ENCODE measurements at regions not wholly inside any gene's neighbourhood (a gene's known extent, or its start where the extent isn't known, plus 50 kb on each side); places are given as distances from the start of the nearest gene placed in this dataset.
"Not testable (repeated sequence)": the region's sequence is repeated elsewhere in the genome, so short reads cannot be mapped to it uniquely, and the experiment has no call there.

GRCh38 chr4:66929748-66930147 is 615.6 kb downstream of the CENPC start:
- no peak for DNase-seq (ENCODE audit: low read depth in 2 of 2)

GRCh38 chr4:66928881-66929280 is 616.4 kb downstream of the CENPC start:
- DNase-seq (ENCODE audit: low read depth in 2 of 2): not testable (repeated sequence)

- DNase-seq (ENCODE audit: low read depth in 2 of 2): no peak
Observed at GRCh38 chr4:66927937-66928336, 617.4 kb downstream of the CENPC start.

- no peak for DNase-seq (ENCODE audit: low read depth in 2 of 2)
Observed at GRCh38 chr4:66926687-66927086, 618.6 kb downstream of the CENPC start.

- no peak for DNase-seq (ENCODE audit: low read depth in 2 of 2)
Observed at GRCh38 chr4:66923081-66923865, 622.0 kb downstream of the CENPC start.

GRCh38 chr4:66921433-66921832 is 623.9 kb downstream of the CENPC start:
- DNase-seq (ENCODE audit: low read depth in 2 of 2): no peak

- no peak for DNase-seq (ENCODE audit: low read depth in 2 of 2)
Observed at GRCh38 chr4:66920514-66920913, 624.8 kb downstream of the CENPC start.

GRCh38 chr4:66911880-66912279 is 633.4 kb downstream of the CENPC start:
- no peak for DNase-seq (ENCODE audit: low read depth in 2 of 2)

- no peak for DNase-seq (ENCODE audit: low read depth in 2 of 2)
Observed at GRCh38 chr4:66906314-66906713, 639.0 kb downstream of the CENPC start.

GRCh38 chr4:66899422-66900065 is 645.8 kb downstream of the CENPC start:
- DNase-seq (ENCODE audit: low read depth in 2 of 2): no peak

- DNase-seq (ENCODE audit: low read depth in 2 of 2): no peak
Observed at GRCh38 chr4:66893807-66894206, 651.5 kb downstream of the CENPC start.

GRCh38 chr4:66887061-66887460 is 658.2 kb downstream of the CENPC start:
- DNase-seq (ENCODE audit: low read depth in 2 of 2): no peak

- no peak for DNase-seq (ENCODE audit: low read depth in 2 of 2)
Observed at GRCh38 chr4:66885501-66886165, 659.7 kb downstream of the CENPC start.

- no peak for DNase-seq (ENCODE audit: low read depth in 2 of 2)
Observed at GRCh38 chr4:66876946-66877345, 668.4 kb downstream of the CENPC start.

- no peak for DNase-seq (ENCODE audit: low read depth in 2 of 2)
Observed at GRCh38 chr4:66872661-66873060, 672.6 kb downstream of the CENPC start.

GRCh38 chr4:66863481-66863880 is 681.8 kb downstream of the CENPC start:
- DNase-seq (ENCODE audit: low read depth in 2 of 2): no peak

- DNase-seq (ENCODE audit: low read depth in 2 of 2): no peak
Observed at GRCh38 chr4:66855956-66856355, 689.3 kb downstream of the CENPC start.

- DNase-seq (ENCODE audit: low read depth in 2 of 2): no peak
Observed at GRCh38 chr4:66853845-66854244, 691.5 kb downstream of the CENPC start.

GRCh38 chr4:66852843-66853242 is 692.5 kb downstream of the CENPC start:
- DNase-seq (ENCODE audit: low read depth in 2 of 2): no peak

GRCh38 chr4:66849596-66849995 is 695.7 kb downstream of the CENPC start:
- no peak for DNase-seq (ENCODE audit: low read depth in 2 of 2)

- DNase-seq (ENCODE audit: low read depth in 2 of 2): no peak
Observed at GRCh38 chr4:66842724-66843088, 702.6 kb downstream of the CENPC start.

GRCh38 chr4:66842026-66842723 is 703.1 kb downstream of the CENPC start:
- no peak for DNase-seq (ENCODE audit: low read depth in 2 of 2)
